HG03432 (cell line): ENCODE measurements at regions not wholly inside any gene's neighbourhood (a gene's known extent, or its start where the extent isn't known, plus 50 kb on each side); places are given as distances from the start of the nearest gene placed in this dataset.

Experiments
- ATAC-seq: cut with Tn5 transposase; IDR thresholded peaks from one replicate; pipeline ENCODE4 v1.9.1; 2021; ENCODE audit warnings: mild to moderate bottlenecking, moderate library complexity; ENCODE audit not compliant: unreplicated experiment

DNA sequence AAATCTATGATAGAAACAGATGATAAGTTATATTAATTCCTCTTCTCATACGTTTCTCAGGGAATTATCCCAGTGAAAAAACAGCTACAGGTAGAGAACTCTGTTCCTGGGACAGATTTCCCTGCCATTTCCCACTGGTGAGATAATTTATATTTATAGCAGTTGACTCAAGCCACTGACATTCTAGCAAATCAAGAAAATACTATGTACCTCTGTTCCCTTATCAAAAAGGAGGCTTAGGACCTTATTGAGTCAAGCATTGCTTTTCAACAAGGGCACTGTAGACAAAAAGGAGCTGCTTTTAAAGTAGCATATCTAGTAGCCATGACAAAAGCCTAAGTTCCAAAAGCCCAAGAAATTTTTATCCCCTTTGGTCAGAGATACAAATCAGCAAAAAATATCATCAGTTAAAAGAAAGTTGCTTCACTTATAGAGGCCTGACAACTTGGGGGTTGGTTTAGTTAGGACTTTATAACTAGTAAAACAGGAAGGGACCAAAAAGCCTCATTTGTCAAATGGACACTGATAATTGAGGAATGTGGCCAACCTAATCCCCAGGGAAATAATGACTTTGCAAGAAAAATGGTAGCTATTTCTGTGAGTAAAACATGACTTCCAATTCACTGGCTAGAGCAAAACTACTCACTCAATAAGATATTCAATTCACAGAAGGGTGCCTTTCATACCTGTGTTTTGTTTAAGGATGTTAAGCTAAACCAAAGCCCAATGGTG lies 652.5 kb downstream of the SLITRK1 start:
- ATAC-seq: no peak

DNA sequence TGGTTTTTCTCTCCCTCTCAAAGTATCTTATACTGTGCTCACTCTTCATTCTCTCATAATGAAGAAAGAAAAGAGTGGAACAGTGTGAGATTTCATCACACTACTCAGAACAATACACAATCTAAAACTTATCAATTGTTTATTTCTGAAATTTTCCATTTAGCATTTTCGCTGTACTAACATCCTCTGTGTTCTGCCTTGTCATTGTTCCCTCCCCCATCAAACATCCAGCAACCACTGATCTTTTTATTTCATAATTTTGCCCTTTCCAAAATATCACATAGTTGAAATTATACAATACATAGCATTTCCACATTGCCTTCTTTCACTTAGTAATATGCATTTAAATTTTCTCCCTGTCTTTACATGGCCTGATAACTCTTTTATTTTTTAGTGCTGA lies 658.7 kb downstream of the SLITRK1 start:
- ATAC-seq: no peak

DNA sequence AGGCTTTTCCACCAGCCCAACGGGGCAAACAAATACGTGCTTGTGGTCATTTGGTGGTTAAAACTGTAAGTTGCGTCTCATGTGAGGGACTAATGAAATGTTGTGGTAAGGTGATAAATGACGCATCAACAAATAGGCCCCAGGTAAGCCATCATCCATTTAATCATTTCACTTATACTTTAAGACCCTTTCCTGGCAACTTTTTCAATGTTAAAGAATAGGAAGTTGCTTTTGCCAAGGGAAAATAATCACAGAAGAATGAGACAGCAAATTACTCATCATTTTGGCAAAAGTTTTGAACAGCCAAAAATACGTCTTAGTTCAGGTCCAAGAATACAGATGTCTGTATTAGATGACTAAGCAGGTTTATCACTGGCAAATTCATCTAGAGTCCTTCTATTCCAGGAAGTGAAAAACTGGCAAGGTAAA lies 660.4 kb downstream of the SLITRK1 start:
- no peak for ATAC-seq

DNA sequence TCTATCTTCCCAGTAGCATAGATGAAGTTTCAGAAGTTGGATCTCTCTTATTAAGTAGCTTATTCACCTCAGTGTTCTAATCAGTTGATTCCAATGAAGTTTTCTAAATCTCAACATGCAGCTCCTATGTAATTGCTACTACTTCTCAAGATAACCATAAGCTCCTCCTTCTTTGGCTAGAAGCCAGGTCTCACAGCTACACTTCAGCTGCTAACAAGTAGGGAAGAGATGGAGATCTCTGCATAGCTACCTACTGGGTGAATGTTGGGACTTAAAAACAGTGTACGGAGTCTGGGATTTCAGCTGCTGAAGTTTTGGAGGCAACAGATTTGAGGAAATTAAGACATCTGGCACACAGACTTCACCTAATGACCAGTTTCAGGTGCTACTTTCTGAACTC lies 661.0 kb downstream of the SLITRK1 start:
- no peak for ATAC-seq

DNA sequence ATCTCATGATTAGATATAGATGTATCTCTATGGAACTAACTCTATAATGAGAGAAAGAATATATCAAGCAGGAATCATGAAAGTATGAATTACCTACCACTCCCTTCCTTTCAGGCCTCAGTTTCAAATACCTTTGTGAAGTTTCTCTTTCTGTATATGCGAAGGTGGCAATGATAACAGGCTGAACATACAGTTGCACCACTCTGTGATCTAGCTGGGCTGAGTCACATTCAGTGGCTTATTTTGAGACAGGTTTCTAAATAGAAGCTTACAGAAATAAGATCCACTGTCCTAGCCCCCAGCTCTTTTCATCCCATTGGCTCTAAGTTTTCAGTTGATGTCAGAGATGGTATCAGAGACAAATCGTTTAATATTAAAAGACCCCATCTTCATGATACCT lies 662.0 kb downstream of the SLITRK1 start:
- ATAC-seq: no peak

DNA sequence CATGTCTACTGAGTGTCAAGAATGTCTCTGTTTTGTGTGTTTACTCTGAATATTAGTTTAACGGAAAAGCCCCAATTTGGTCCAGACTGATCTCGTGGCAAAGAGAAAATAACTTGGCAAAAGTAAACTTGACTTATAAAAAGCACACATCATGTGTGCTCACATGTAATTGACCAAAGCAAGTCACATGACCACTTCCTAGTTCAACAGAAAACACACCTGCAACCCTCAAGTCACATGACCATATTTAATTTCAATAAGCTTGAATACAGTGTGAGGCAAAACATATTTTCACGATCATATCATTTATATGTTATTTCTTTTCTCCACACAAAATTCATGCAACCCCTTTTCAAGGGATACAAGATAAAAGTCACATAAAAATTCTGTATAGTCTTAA lies 662.4 kb downstream of the SLITRK1 start:
- no peak for ATAC-seq

DNA sequence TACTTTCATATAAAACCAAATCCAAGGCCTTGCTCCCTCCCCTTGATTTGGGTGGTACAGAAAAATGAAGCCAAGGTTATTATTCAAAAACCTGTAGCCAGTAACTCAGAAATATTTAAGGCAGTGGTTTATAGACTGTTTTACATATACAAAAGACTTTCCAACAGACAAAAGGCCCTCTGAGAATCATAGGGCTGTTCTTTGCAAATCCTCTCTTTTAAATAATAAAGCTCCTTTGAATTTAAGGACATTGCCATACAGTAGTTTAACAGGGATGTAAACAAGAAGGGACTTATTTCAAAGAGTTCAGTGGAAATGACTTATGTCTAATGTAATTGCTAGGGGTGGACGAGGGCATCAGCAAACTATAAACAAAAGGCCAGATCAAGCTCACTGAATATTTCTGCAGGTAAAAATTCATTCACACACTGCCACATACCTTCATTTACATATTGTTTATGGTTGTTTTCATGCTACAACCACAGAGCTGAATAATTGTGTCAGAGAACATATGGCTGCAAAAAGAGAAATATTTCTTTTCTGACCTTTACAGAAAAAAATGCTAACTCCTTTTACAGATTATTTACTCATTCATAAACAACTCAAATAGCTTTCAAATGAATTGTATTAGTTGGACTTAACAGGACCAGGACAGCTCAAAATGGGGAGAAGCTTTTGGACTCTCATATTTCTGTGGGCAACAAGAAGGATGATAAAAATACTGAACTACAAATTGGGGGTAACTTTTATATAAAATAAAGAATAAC lies 665.6 kb downstream of the SLITRK1 start:
- ATAC-seq: no peak

DNA sequence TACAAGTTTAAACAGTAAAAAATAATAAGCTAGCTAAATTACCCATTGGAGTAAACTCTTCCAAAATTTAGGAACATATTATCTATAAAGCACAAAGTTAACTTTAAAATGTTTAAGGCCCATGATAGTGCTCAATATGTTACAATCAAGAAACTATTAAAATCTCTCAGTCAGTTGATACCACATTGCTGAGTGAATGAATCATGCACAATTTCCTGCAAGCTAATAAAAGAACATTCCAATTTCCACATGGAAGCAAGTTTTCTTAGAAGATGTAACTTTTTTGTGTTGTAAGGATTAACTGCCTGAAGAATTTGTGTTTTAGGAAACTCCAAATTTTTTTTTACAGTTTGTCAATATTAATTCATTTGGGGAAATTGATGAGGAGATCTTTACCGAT lies 666.6 kb downstream of the SLITRK1 start:
- no peak for ATAC-seq

DNA sequence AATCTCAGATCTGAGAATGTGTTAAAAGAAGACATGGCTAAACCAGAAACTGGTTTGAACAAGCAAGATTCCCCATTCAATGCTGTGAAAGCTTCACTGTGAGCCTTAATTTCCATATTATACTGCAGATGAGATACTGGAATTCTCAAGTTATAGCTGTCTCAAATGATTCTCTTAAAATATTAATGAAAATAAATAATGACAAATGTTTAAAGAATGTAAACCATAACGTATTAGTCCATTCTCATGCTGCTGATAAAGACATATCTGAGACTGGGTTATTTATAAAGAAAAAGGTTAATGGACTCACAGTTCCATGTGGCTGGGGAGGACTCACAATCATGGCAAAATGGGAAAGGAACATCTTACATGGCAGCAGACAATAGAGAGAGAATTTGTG lies 667.8 kb downstream of the SLITRK1 start:
- ATAC-seq: no peak

DNA sequence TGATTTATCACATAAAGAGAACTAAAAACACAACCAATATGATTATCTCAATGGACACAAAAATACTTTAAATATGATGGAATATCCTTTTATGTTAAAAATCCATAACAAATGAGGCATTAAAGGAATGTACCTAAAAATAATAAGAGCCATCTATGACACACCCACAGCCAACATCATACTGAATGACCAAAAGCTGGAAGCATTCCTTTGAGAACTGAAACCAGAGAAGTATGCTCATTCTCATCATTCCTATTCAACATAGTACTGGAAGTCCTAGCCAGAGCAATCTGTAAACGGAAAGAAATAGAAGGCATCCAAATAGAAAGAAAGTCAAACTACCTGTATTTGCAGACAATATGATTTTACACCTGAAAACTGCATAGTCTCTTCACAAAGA lies 671.0 kb downstream of the SLITRK1 start:
- no peak for ATAC-seq

DNA sequence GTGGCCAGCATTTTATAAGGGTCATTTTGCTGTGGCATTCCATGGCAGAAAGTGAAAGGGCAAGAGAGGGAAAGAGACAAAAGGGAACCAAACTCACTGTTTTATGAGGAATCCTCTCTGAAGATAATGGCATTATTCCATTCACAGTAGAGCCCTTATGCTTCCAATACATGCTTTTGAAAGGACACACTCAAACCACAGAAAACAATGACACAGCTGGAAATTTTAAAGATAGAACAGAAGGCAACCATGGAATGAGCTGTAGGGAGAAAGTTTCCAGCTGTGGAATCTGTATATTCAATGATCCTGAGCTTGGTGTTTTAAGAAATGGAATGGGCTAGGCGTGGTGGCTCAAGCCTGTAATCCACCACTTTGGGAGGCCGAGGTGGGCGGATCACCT lies 677.4 kb downstream of the SLITRK1 start:
- ATAC-seq: no peak

DNA sequence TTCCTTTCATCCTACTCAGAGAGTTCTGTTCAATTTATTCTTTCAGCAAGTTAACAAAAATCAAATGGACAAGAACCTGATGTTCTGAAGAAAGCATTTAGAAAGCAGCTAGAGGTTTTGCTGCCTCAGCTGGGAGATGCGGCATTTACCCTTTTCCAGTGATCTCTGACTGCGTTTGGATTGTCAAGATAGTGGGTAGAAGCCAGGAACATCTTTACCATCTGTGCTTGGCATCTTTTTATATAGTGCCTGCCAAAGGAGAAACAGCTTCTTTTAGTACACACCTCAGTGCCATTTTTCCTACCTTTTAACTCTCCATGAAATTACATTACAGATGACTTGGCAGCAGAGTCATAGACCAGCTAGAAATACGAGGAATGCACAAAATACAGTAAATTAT lies 680.8 kb downstream of the SLITRK1 start:
- ATAC-seq: no peak

DNA sequence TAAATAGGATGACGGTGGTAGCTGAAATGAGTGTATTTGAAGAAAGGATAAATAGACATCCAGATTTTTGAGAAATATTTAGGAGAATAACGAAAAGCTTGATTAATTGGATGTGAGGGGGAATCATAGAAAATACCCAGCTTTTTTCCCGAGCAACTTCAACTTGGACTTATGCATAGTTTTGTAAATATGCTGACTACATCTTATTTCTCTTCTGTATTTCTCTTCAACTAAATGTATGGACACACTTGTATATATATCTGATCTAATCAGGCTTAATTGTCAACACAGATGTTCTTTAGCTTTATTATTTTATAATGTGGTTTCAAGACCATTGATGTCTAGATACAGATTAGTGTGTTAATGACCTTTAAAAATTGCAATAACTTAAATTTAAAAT lies 685.0 kb downstream of the SLITRK1 start:
- no peak for ATAC-seq

DNA sequence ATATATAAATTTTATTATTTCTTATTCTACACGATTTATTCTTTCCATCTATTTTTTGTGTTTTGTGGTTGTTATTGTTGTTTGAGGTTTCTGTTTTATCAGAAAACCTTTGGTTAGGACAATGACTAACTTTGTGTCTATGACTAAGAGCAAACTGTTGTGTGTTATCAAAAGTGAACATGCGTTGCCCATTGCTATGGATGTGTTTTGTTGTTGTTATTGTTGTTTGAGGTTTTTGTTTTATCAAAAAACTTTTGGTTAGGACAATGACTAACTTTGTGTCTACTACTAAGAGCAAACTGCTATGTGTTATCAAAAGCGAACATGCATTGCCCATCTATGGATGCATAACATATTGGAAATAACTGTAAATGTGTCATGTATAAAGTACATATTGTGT lies 692.3 kb downstream of the SLITRK1 start:
- ATAC-seq: no peak

DNA sequence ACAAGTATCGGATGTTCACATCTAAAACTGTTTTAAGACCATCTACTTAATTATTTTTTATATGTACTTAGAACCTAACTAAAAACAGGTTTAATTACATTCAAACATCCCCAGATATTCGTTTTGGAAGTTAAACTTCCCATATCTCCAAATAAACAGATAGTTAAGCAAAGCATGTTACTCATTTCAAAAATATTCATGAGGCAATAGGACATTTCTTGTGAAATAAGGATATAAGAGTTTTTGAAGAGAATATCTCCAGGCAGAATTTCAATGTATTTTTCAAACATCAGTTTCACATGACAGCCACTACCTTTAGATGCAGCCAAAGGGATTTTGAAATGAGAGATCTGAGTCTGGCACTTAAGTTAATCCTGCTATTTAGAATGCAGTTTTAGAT lies 697.5 kb downstream of the SLITRK1 start:
- no peak for ATAC-seq

DNA sequence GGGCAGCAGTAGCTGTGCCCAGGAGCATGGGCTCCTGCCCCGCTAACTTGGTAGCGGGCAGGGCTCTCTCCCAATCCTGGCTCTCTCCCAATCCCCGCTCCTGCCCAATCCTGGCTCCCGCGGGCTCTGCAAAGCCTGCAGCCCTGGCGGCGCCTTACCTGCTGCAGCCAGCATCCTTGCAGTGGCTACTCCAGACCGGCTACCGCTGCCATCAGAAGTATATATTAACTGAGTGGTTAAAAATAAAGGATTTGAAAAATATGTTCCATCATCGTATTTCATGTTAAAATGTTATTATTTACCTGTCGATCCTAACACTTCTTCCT lies 698.2 kb downstream of the SLITRK1 start:
- no peak for ATAC-seq

DNA sequence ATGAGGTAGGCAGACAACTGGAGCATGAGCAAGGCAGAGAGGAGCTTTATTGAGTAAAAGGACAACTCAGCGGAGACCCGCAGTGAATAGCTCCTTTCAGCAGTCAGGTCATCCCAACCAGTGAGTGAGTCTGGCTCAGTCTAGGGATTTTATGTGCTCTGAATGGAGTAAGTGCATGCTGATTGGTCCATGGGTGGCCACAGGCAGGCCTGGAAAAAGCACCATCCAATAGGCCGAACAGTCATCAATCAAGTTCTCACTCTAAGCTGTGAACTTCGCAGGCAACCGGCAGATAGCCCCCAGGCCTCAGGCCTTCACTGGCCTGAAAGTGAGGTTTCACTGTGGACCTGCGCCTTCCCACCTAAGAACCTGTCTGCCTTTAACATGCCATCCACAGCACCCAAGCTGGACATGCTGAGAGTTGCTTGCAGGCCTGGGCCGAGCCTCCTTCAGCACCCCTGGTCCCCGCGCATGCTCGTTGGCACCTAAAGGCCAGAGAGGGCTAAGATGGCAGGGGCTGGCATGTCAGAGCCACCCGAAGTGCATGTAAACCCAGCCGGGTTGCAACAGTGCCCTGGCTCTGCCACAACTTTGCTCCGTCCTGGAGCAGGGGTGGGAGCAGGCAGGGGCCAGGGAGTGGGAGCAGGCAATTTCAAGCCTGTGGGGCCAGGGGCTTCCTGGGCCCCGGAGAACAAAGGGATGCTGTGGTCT lies 698.7 kb downstream of the SLITRK1 start:
- ATAC-seq: no peak

DNA sequence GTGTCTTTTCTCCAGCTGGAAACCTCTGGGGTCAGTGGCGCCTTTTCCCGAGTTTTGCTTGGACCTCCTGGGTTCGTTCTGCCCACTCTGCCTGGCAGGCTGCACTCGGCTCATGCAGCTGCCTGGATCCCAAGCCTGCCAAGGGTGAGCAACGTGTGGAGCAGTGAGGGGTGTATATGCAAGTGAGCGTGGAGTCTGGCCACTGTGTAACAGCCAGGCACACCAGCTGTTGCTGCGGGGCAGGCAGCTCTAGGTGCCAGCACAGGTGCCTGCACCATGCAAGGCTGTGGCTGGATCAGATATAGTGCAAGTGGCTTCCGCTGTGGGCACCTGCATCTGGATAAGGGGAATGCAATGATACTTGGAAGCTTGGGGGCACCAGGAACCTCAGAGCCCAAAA lies 699.4 kb downstream of the SLITRK1 start:
- ATAC-seq: no peak

DNA sequence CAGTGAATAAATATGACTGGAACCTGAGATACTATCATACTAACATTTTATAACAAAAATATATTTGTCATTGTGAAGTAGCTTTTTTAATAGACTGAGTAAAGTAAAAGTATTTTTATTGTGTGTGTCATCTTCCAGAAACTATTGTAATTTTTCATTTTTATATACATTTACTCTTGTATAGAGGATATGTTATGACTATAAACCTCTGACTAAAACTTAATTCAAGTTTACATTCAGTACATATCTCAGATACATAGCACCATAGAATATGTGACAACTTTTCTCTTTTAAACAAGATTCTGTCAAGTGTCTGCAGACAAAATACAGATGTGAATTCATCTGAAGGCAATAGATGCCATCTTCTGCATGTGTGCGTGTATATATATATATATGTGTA lies 704.3 kb downstream of the SLITRK1 start:
- no peak for ATAC-seq

DNA sequence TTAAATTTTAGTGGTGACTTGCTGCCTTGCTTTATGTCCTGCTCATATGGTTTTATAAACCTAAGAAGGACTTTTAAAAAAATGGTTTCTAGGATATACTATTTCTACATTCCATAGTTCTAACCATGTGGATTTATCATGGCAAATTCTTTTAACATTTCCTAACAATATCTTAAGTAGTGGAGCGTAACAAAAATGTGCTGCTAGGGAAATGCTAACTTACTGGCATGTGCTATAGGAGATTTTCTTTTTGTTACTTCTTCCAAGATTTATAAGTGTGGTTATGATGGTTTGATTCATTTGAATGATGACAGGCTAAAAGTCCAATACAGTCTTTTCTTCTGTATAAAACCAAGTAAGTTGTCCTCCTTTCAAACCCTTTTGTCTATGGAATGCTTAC lies 713.7 kb downstream of the SLITRK1 start:
- no peak for ATAC-seq

DNA sequence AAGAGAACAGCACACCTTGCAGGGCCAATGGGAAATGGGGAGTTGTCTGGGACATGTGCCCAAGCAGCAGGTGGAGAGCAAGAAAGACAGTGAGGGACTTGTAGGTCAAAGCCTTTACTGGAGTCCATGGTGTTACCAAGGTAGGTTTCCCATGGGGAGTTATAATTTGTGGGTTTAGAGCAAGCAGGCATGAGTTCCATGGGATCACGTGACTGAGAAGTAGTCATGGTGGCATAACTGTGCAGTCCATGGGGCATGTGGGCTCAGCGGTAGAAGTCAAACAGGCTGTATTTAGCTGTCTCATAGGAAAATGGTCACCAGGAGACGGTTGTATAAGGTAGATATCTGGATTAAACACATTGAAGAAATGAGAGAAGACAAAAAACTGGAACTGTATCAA lies 715.1 kb downstream of the SLITRK1 start:
- ATAC-seq: no peak

DNA sequence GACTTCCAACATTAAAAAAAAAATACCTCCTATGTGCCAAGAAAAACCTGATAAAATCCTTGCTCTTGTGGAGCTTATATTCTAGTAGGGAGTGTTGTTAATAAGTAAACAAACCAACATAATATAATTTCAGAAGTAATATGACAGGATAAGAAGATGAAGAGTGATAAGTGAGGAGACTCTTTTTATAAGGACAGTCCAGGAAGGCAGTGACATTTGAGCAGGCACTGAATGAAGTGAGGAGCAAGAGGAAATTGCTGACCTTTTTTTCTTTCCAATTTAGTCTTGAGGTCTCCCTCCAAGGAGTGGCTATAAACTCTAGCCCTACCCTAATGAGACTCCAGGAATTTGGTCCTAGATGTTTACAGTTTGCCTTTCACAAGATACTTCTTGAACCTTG lies 715.7 kb downstream of the SLITRK1 start:
- ATAC-seq: no peak
